ENCODE measurements at regions not wholly inside any gene's neighbourhood (a gene's known extent, or its start where the extent isn't known, plus 50 kb on each side); places are given as distances from the start of the nearest gene placed in this dataset.
"Not testable (repeated sequence)": the region's sequence is repeated elsewhere in the genome, so short reads cannot be mapped to it uniquely, and the experiment has no call there.

- TF ChIP-seq, protein P1, sequence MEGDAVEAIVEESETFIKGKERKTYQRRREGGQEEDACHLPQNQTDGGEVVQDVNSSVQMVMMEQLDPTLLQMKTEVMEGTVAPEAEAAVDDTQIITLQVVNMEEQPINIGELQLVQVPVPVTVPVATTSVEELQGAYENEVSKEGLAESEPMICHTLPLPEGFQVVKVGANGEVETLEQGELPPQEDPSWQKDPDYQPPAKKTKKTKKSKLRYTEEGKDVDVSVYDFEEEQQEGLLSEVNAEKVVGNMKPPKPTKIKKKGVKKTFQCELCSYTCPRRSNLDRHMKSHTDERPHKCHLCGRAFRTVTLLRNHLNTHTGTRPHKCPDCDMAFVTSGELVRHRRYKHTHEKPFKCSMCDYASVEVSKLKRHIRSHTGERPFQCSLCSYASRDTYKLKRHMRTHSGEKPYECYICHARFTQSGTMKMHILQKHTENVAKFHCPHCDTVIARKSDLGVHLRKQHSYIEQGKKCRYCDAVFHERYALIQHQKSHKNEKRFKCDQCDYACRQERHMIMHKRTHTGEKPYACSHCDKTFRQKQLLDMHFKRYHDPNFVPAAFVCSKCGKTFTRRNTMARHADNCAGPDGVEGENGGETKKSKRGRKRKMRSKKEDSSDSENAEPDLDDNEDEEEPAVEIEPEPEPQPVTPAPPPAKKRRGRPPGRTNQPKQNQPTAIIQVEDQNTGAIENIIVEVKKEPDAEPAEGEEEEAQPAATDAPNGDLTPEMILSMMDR (IDR thresholded peaks at IDR 0.05; ENCODE audit: low read depth, low read length, missing input control), result not testable (repeated sequence)
- TF ChIP-seq RAD21, JUND (IDR thresholded peaks at IDR 0.05): not testable (repeated sequence)
- TF ChIP-seq, protein P2, sequence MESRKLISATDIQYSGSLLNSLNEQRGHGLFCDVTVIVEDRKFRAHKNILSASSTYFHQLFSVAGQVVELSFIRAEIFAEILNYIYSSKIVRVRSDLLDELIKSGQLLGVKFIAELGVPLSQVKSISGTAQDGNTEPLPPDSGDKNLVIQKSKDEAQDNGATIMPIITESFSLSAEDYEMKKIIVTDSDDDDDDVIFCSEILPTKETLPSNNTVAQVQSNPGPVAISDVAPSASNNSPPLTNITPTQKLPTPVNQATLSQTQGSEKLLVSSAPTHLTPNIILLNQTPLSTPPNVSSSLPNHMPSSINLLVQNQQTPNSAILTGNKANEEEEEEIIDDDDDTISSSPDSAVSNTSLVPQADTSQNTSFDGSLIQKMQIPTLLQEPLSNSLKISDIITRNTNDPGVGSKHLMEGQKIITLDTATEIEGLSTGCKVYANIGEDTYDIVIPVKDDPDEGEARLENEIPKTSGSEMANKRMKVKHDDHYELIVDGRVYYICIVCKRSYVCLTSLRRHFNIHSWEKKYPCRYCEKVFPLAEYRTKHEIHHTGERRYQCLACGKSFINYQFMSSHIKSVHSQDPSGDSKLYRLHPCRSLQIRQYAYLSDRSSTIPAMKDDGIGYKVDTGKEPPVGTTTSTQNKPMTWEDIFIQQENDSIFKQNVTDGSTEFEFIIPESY (IDR thresholded peaks at IDR 0.05), result not testable (repeated sequence)
Measured at GRCh38 chr15:91655563-91656290, 197.8 kb upstream of the SLCO3A1 start.
